GM23338 (cell line): ENCODE measurements at regions not wholly inside any gene's neighbourhood (a gene's known extent, or its start where the extent isn't known, plus 50 kb on each side); places are given as distances from the start of the nearest gene placed in this dataset.

Experiments
- ATAC-seq: fragments of 200-7000 bp; cut with Tn5 transposase; 3 replicates; pipeline ENCODE4 v1.9.1; 2020
- DNase-seq: peaks from one replicate; pipeline ENCODE4 v3.0.0-alpha.2; 2015; ENCODE audit warnings: low spot score
- H2AFZ ChIP-seq: fragments of 200-600 bp; sonication (generic); 2 replicates; pipeline ENCODE4 v1.8.0; 2016; ENCODE audit warnings: antibody characterized with exemption, mild to moderate bottlenecking, moderate library complexity
- H3F3A ChIP-seq: fragments of 200-600 bp; sonication (generic); replicated peaks from 2 replicates; pipeline ENCODE4 v1.8.0; 2017; ENCODE audit warnings: antibody characterized with exemption, mixed run types, low read depth
- H3K27ac ChIP-seq: fragments of 200-600 bp; sonication (generic); 2 replicates; pipeline ENCODE4 v1.6.1; 2016; ENCODE audit warnings: low read depth
- H3K27me3 ChIP-seq: fragments of 200-600 bp; sonication (generic); 2 replicates; pipeline ENCODE4 v1.8.0; 2016; ENCODE audit warnings: mild to moderate bottlenecking, mixed run types, moderate library complexity; ENCODE audit not compliant: insufficient read depth
- H3K36me3 ChIP-seq: fragments of 200-600 bp; sonication (generic); 2 replicates; pipeline ENCODE4 v1.8.0; 2016; ENCODE audit warnings: mild to moderate bottlenecking; ENCODE audit not compliant: insufficient read depth
- H3K4me1 ChIP-seq: fragments of 200-600 bp; sonication (generic); 2 replicates; pipeline ENCODE4 v1.8.0; 2016; ENCODE audit warnings: mild to moderate bottlenecking, moderate library complexity; ENCODE audit not compliant: insufficient read depth
- H3K4me2 ChIP-seq: fragments of 200-600 bp; sonication (generic); 2 replicates; pipeline ENCODE4 v1.7.1; 2017; ENCODE audit warnings: mixed run types
- H3K4me3 ChIP-seq: fragments of 200-600 bp; sonication (generic); 2 replicates; pipeline ENCODE4 v1.6.1; 2016; ENCODE audit warnings: mixed run types
- H3K79me2 ChIP-seq: fragments of 200-600 bp; sonication (generic); replicated peaks from 2 replicates; pipeline ENCODE4 v1.8.0; 2017; ENCODE audit warnings: mild to moderate bottlenecking; ENCODE audit not compliant: insufficient read depth
- H3K9me2 ChIP-seq: fragments of 200-600 bp; sonication (generic); 2 replicates; pipeline ENCODE4 v1.8.0; 2017; ENCODE audit not compliant: insufficient read depth
- H4K20me1 ChIP-seq: fragments of 200-600 bp; sonication (generic); replicated peaks from 2 replicates; pipeline ENCODE4 v1.8.0; 2017; ENCODE audit warnings: mild to moderate bottlenecking; ENCODE audit not compliant: insufficient read depth
- H3K27ac Mint-ChIP-seq: 2 replicates; pipeline ENCODE4 v1.8.0; 2020; ENCODE audit warnings: inconsistent platforms, mild to moderate bottlenecking, moderate library complexity, mixed read lengths
- H3K27me3 Mint-ChIP-seq: 3 replicates; pipeline ENCODE4 v1.8.0; 2022; ENCODE audit warnings: low read depth, mild to moderate bottlenecking, moderate library complexity, mixed read lengths, inconsistent platforms; ENCODE audit not compliant: insufficient read depth, poor library complexity
- H3K36me3 Mint-ChIP-seq: 3 replicates; pipeline ENCODE4 v1.8.0; 2021; ENCODE audit warnings: low read depth, mild to moderate bottlenecking, inconsistent platforms, moderate library complexity, mixed read lengths
- H3K4me1 Mint-ChIP-seq: 3 replicates; pipeline ENCODE4 v1.8.0; 2020; ENCODE audit warnings: mild to moderate bottlenecking, inconsistent platforms, mixed read lengths
- H3K4me3 Mint-ChIP-seq: 3 replicates; pipeline ENCODE4 v1.8.0; 2021; ENCODE audit warnings: moderate library complexity, mild to moderate bottlenecking, inconsistent platforms, mixed read lengths
- H3K9me3 Mint-ChIP-seq: 3 replicates; pipeline ENCODE4 v1.8.0; 2020; ENCODE audit warnings: moderate library complexity, mild to moderate bottlenecking, inconsistent platforms, mixed read lengths
- CREB1 ChIP-seq: fragments of 250-450 bp; sonication (Bioruptor Pico); IDR thresholded peaks from 2 replicates; pipeline ENCODE4 v1.5.0; 2020; ENCODE audit warnings: low read depth, mild to moderate bottlenecking, moderate library complexity
- EZH2 ChIP-seq: fragments of 200-600 bp; sonication (generic); IDR thresholded peaks from one replicate; pipeline ENCODE4 v1.8.0; 2017; ENCODE audit warnings: antibody characterized with exemption, mild to moderate bottlenecking, low read depth; ENCODE audit not compliant: unreplicated experiment
- EZH2phosphoT487 ChIP-seq: fragments of 200-600 bp; sonication (generic); IDR thresholded peaks from one replicate; pipeline ENCODE4 v1.8.1; 2018; ENCODE audit warnings: antibody characterized with exemption; ENCODE audit not compliant: unreplicated experiment
- JUNB ChIP-seq: IDR thresholded peaks from one replicate; pipeline ENCODE4 v1.6.1; 2016; ENCODE audit warnings: antibody characterized with exemption; ENCODE audit not compliant: unreplicated experiment
- NANOG ChIP-seq: IDR thresholded peaks from 2 replicates; pipeline ENCODE4 v1.6.1; 2016; ENCODE audit warnings: antibody characterized with exemption, borderline replicate concordance
- POLR2AphosphoS5 ChIP-seq: IDR thresholded peaks from 2 replicates; pipeline ENCODE4 v1.6.1; 2016; ENCODE audit warnings: antibody characterized with exemption, low read depth
- STAT1 ChIP-seq: IDR thresholded peaks from one replicate; pipeline ENCODE4 v1.6.1; 2016; ENCODE audit warnings: antibody characterized with exemption; ENCODE audit not compliant: unreplicated experiment
- ZNF114 ChIP-seq: fragments of 250-450 bp; sonication (Bioruptor Pico); IDR thresholded peaks from 2 replicates; pipeline ENCODE4 v1.5.0; 2020; ENCODE audit warnings: mild to moderate bottlenecking, moderate library complexity
- ZNF331 ChIP-seq: fragments of 250-450 bp; sonication (Bioruptor Pico); IDR thresholded peaks from 2 replicates; pipeline ENCODE4 v1.5.0; 2020; ENCODE audit warnings: low read depth, mild to moderate bottlenecking, moderate library complexity
- TF ChIP-seq, protein P1 (sequence below), 2 experiments: fragments of 200-600 bp in 1 of 2; sonication (generic) in 1 of 2; conservative IDR thresholded peaks; 2 replicates each; pipeline versions ENCODE4 v1.5.1 to v1.6.1; 2016 to 2017; ENCODE audit warnings: antibody characterized with exemption in 2 of 2, low read depth in 2 of 2, mild to moderate bottlenecking in 2 of 2, moderate library complexity in 1 of 2
- TF ChIP-seq, protein P2 (sequence below): fragments of 250-450 bp; sonication (Bioruptor Pico); IDR thresholded peaks from 2 replicates; pipeline ENCODE4 v1.5.0; 2020; ENCODE audit warnings: mild to moderate bottlenecking, moderate library complexity
- TF ChIP-seq, protein P3 (sequence below): IDR thresholded peaks from 2 replicates; pipeline ENCODE4 v1.6.1; 2016; ENCODE audit warnings: antibody characterized with exemption
- TF ChIP-seq, protein P4 (sequence below): IDR thresholded peaks from one replicate; pipeline ENCODE4 v1.6.1; 2018; ENCODE audit warnings: antibody characterized with exemption; ENCODE audit not compliant: unreplicated experiment

DNA sequence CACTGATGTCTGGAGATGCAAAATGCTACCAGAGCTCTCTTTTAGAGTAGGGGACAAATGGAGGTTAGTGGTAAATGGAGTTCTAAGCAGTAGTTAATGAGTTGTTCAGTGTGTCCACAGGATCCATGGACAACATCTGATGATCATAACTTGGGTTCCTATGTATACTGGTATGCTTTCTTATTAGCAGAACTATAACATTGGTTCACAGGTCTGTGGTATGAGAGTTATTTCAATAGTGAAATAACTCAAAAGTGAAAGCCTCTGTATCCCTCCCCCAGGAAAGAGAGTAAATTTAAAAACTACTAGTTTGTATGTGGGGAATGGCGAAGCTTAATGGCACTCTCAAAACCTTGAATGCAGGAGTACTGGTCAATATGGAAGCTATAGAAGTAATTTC is 363.5 kb upstream of the EMCN start:
- Mint-ChIP-seq H3K27me3 (no peaks in the 10 kb centered on the region), H3K4me3 (no peak overlapping the region), H3K36me3 (no peaks in the 10 kb centered on the region), H3K27ac (no peak overlapping the region), H3K4me1 (no peaks in the 10 kb centered on the region), H3K9me3 (no peaks in the 10 kb centered on the region; the same call in 2 of the 3 replicates)
- TF ChIP-seq STAT1 (no peak), EZH2 (no peak), ZNF114 (CRISPR knock-in tag) (no peak), POLR2AphosphoS5 (no peak), CREB1 (CRISPR knock-in tag) (no peak), NANOG (no peak), ZNF331 (CRISPR knock-in tag) (no peak), JUNB (no peak), EZH2phosphoT487 (no peak)
- TF ChIP-seq, protein P1, sequence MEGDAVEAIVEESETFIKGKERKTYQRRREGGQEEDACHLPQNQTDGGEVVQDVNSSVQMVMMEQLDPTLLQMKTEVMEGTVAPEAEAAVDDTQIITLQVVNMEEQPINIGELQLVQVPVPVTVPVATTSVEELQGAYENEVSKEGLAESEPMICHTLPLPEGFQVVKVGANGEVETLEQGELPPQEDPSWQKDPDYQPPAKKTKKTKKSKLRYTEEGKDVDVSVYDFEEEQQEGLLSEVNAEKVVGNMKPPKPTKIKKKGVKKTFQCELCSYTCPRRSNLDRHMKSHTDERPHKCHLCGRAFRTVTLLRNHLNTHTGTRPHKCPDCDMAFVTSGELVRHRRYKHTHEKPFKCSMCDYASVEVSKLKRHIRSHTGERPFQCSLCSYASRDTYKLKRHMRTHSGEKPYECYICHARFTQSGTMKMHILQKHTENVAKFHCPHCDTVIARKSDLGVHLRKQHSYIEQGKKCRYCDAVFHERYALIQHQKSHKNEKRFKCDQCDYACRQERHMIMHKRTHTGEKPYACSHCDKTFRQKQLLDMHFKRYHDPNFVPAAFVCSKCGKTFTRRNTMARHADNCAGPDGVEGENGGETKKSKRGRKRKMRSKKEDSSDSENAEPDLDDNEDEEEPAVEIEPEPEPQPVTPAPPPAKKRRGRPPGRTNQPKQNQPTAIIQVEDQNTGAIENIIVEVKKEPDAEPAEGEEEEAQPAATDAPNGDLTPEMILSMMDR (conservative IDR thresholded peaks at IDR 0.05; ENCODE audit: low read depth in 2 of 2) = no peak
- TF ChIP-seq, protein P2, sequence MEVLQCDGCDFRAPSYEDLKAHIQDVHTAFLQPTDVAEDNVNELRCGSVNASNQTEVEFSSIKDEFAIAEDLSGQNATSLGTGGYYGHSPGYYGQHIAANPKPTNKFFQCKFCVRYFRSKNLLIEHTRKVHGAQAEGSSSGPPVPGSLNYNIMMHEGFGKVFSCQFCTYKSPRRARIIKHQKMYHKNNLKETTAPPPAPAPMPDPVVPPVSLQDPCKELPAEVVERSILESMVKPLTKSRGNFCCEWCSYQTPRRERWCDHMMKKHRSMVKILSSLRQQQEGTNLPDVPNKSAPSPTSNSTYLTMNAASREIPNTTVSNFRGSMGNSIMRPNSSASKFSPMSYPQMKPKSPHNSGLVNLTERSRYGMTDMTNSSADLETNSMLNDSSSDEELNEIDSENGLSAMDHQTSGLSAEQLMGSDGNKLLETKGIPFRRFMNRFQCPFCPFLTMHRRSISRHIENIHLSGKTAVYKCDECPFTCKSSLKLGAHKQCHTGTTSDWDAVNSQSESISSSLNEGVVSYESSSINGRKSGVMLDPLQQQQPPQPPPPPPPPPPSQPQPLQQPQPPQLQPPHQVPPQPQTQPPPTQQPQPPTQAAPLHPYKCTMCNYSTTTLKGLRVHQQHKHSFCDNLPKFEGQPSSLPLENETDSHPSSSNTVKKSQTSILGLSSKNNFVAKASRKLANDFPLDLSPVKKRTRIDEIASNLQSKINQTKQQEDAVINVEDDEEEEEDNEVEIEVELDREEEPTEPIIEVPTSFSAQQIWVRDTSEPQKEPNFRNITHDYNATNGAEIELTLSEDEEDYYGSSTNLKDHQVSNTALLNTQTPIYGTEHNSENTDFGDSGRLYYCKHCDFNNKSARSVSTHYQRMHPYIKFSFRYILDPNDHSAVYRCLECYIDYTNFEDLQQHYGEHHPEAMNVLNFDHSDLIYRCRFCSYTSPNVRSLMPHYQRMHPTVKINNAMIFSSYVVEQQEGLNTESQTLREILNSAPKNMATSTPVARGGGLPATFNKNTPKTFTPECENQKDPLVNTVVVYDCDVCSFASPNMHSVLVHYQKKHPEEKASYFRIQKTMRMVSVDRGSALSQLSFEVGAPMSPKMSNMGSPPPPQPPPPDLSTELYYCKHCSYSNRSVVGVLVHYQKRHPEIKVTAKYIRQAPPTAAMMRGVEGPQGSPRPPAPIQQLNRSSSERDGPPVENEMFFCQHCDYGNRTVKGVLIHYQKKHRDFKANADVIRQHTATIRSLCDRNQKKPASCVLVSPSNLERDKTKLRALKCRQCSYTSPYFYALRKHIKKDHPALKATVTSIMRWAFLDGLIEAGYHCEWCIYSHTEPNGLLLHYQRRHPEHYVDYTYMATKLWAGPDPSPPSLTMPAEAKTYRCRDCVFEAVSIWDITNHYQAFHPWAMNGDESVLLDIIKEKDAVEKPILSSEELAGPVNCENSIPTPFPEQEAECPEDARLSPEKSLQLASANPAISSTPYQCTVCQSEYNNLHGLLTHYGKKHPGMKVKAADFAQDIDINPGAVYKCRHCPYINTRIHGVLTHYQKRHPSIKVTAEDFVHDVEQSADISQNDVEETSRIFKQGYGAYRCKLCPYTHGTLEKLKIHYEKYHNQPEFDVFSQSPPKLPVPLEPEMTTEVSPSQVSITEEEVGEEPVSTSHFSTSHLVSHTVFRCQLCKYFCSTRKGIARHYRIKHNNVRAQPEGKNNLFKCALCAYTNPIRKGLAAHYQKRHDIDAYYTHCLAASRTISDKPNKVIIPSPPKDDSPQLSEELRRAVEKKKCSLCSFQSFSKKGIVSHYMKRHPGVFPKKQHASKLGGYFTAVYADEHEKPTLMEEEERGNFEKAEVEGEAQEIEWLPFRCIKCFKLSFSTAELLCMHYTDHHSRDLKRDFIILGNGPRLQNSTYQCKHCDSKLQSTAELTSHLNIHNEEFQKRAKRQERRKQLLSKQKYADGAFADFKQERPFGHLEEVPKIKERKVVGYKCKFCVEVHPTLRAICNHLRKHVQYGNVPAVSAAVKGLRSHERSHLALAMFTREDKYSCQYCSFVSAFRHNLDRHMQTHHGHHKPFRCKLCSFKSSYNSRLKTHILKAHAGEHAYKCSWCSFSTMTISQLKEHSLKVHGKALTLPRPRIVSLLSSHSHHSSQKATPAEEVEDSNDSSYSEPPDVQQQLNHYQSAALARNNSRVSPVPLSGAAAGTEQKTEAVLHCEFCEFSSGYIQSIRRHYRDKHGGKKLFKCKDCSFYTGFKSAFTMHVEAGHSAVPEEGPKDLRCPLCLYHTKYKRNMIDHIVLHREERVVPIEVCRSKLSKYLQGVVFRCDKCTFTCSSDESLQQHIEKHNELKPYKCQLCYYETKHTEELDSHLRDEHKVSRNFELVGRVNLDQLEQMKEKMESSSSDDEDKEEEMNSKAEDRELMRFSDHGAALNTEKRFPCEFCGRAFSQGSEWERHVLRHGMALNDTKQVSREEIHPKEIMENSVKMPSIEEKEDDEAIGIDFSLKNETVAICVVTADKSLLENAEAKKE (CRISPR knock-in tag) = no peak
- TF ChIP-seq, protein P3, sequence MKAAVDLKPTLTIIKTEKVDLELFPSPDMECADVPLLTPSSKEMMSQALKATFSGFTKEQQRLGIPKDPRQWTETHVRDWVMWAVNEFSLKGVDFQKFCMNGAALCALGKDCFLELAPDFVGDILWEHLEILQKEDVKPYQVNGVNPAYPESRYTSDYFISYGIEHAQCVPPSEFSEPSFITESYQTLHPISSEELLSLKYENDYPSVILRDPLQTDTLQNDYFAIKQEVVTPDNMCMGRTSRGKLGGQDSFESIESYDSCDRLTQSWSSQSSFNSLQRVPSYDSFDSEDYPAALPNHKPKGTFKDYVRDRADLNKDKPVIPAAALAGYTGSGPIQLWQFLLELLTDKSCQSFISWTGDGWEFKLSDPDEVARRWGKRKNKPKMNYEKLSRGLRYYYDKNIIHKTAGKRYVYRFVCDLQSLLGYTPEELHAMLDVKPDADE = no peak
- TF ChIP-seq, protein P4, sequence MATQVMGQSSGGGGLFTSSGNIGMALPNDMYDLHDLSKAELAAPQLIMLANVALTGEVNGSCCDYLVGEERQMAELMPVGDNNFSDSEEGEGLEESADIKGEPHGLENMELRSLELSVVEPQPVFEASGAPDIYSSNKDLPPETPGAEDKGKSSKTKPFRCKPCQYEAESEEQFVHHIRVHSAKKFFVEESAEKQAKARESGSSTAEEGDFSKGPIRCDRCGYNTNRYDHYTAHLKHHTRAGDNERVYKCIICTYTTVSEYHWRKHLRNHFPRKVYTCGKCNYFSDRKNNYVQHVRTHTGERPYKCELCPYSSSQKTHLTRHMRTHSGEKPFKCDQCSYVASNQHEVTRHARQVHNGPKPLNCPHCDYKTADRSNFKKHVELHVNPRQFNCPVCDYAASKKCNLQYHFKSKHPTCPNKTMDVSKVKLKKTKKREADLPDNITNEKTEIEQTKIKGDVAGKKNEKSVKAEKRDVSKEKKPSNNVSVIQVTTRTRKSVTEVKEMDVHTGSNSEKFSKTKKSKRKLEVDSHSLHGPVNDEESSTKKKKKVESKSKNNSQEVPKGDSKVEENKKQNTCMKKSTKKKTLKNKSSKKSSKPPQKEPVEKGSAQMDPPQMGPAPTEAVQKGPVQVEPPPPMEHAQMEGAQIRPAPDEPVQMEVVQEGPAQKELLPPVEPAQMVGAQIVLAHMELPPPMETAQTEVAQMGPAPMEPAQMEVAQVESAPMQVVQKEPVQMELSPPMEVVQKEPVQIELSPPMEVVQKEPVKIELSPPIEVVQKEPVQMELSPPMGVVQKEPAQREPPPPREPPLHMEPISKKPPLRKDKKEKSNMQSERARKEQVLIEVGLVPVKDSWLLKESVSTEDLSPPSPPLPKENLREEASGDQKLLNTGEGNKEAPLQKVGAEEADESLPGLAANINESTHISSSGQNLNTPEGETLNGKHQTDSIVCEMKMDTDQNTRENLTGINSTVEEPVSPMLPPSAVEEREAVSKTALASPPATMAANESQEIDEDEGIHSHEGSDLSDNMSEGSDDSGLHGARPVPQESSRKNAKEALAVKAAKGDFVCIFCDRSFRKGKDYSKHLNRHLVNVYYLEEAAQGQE = no peak
- peaks cover 5% of the 10 kb centered on the region; the same call in 1 of the 2 replicates for H3K9me2 ChIP-seq
- H3K4me2 ChIP-seq = no peak overlapping the region
- ATAC-seq (no peak), DNase-seq (no peak)
- no peaks in the 10 kb centered on the region for H3K27me3 ChIP-seq
- H3K36me3 ChIP-seq = 0 out of 2 replicates have a peak, but pooled peaks cover 3% of the 10 kb centered on the region
- H3K79me2 ChIP-seq = no peaks in the 10 kb centered on the region
- no peak overlapping the region for H3K27ac ChIP-seq
- H2AFZ ChIP-seq = no peak overlapping the region
- H3K4me1 ChIP-seq = no peaks in the 10 kb centered on the region
- H3F3A ChIP-seq = no peaks in the 10 kb centered on the region
- H3K4me3 ChIP-seq = no peak overlapping the region
- H4K20me1 ChIP-seq = no peaks in the 10 kb centered on the region
